Activated T-helper 17 cell treated with anti-CD3 and anti-CD28 coated beads, Interleukin-2, amount 50 U/mL, for 72 hours (primary cell): ENCODE measurements at regions not wholly inside any gene's neighbourhood (a gene's known extent, or its start where the extent isn't known, plus 50 kb on each side); places are given as distances from the start of the nearest gene placed in this dataset.

ENCODE experiments used
- ATAC-seq: fragments of 150-1000 bp; cut with Tn5 transposase; replicated peaks from 2 replicates; pipeline ENCODE4 v1.10.0; 2021; ENCODE audit warnings: mild to moderate bottlenecking, moderate library complexity
- H3K27ac Mint-ChIP-seq: one replicate; pipeline ENCODE4 v1.8.0; 2022; ENCODE audit warnings: mixed read lengths
- H3K27me3 Mint-ChIP-seq: one replicate; pipeline ENCODE4 v1.8.0; 2022; ENCODE audit warnings: mixed read lengths
- H3K36me3 Mint-ChIP-seq: one replicate; pipeline ENCODE4 v1.8.0; 2022; ENCODE audit warnings: low read depth, mild to moderate bottlenecking, mixed read lengths
- H3K4me1 Mint-ChIP-seq: one replicate; pipeline ENCODE4 v1.8.0; 2022; ENCODE audit warnings: mixed read lengths
- H3K4me3 Mint-ChIP-seq: one replicate; pipeline ENCODE4 v1.8.0; 2022; ENCODE audit warnings: mild to moderate bottlenecking, mixed read lengths
- H3K9me3 Mint-ChIP-seq: one replicate; pipeline ENCODE4 v1.8.0; 2022; ENCODE audit warnings: mixed read lengths

DNA sequence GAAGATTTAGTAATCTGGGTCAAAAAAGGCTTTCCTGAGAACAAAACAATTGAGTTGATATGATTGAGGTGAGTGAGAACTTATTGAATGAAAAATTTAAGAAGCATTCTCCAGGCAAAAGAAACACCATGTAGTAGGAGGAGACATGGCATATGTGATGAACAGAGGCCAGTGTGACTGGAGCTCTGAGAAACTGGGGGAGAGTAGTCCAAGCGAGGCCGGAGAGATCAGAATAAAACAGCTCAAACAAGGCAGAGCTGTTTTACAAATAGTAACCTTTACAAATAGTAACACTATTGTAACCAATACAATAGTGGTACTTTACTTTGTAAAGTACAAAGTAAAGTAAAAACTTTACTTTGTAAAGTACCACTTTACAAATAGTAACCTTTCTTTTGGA lies 1159.1 kb downstream of the PCDH9 start:
- H3K36me3 Mint-ChIP-seq: no peaks in the 10 kb centered on the region
- H3K27me3 Mint-ChIP-seq: no peaks in the 10 kb centered on the region
- H3K4me1 Mint-ChIP-seq: no peaks in the 10 kb centered on the region
- no peak overlapping the region for H3K27ac Mint-ChIP-seq
- no peak overlapping the region for H3K4me3 Mint-ChIP-seq
- no peaks in the 10 kb centered on the region for H3K9me3 Mint-ChIP-seq
- no peak for ATAC-seq

- ATAC-seq: no peak
- Mint-ChIP-seq H3K27me3 (no peaks in the 10 kb centered on the region), H3K4me1 (no peaks in the 10 kb centered on the region), H3K9me3 (no peaks in the 10 kb centered on the region), H3K27ac (no peak overlapping the region), H3K4me3 (no peak overlapping the region), H3K36me3 (no peaks in the 10 kb centered on the region)
Measured at GRCh38 chr13:66069570-66069969, 1160.6 kb downstream of the PCDH9 start.

- Mint-ChIP-seq H3K27me3 (no peaks in the 10 kb centered on the region), H3K9me3 (no peaks in the 10 kb centered on the region), H3K36me3 (no peaks in the 10 kb centered on the region), H3K4me1 (no peaks in the 10 kb centered on the region), H3K4me3 (no peak overlapping the region), H3K27ac (no peak overlapping the region)
- no peak for ATAC-seq
Measured at GRCh38 chr13:66068683-66069082, 1161.5 kb downstream of the PCDH9 start.

DNA sequence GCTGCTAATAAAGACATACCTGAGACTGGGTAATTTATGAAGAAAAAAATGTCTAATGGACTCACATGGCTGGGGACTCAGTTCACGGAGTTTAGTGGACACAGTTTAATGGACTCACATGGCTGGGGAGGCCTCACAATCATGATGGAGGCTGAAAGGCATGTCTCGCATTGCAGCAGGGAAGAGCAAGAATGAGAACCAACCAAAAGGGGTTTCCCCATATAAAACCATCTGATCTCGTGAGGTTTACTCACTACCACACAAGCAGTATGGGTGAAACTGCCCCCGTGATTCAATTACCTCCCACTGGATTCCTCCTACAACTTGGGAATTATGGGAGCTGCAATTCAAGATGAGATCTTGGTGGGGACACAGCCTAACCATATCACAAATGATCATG lies 1181.2 kb downstream of the PCDH9 start:
- H3K27me3 Mint-ChIP-seq: no peaks in the 10 kb centered on the region
- no peaks in the 10 kb centered on the region for H3K36me3 Mint-ChIP-seq
- no peak for ATAC-seq
- no peaks in the 10 kb centered on the region for H3K4me1 Mint-ChIP-seq
- H3K4me3 Mint-ChIP-seq: no peak overlapping the region
- H3K27ac Mint-ChIP-seq: no peak overlapping the region
- peaks cover 22% of the 10 kb centered on the region for H3K9me3 Mint-ChIP-seq

DNA sequence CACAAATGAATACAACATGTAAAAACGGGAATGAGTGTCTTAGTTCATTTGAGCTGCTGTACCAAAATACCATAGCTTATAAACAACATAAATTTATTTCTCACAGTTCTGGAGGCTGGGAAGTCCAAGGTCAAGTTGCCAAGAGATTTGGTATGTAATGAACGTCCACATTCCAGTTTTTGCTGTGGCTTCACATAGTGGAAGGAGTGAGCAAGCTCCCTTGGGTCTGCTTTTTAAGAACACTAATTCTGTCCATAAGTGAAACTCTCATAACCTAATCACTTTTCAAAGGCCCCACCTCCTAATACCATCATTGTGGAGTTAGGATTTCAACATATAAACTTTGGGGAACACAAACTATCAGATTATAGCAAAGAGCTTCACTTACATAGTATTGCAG lies 1189.6 kb downstream of the PCDH9 start:
- H3K4me3 Mint-ChIP-seq: no peak overlapping the region
- peaks cover 3% of the 10 kb centered on the region for H3K9me3 Mint-ChIP-seq
- ATAC-seq: no peak
- no peak overlapping the region for H3K27ac Mint-ChIP-seq
- no peaks in the 10 kb centered on the region for H3K36me3 Mint-ChIP-seq
- no peaks in the 10 kb centered on the region for H3K27me3 Mint-ChIP-seq
- H3K4me1 Mint-ChIP-seq: no peaks in the 10 kb centered on the region

- no peak overlapping the region for H3K27ac Mint-ChIP-seq
- H3K4me1 Mint-ChIP-seq: no peaks in the 10 kb centered on the region
- ATAC-seq: no peak
- H3K4me3 Mint-ChIP-seq: no peak overlapping the region
- H3K27me3 Mint-ChIP-seq: no peaks in the 10 kb centered on the region
- no peaks in the 10 kb centered on the region for H3K36me3 Mint-ChIP-seq
- H3K9me3 Mint-ChIP-seq: peaks cover 3% of the 10 kb centered on the region
Measured at GRCh38 chr13:66037096-66037495, 1193.0 kb downstream of the PCDH9 start.

GRCh38 chr13:66036636-66037035 lies 1193.5 kb downstream of the PCDH9 start:
- Mint-ChIP-seq H3K4me1 (no peaks in the 10 kb centered on the region), H3K27me3 (no peaks in the 10 kb centered on the region), H3K27ac (no peak overlapping the region), H3K4me3 (no peak overlapping the region), H3K9me3 (peaks cover 3% of the 10 kb centered on the region), H3K36me3 (no peaks in the 10 kb centered on the region)
- ATAC-seq: no peak

DNA sequence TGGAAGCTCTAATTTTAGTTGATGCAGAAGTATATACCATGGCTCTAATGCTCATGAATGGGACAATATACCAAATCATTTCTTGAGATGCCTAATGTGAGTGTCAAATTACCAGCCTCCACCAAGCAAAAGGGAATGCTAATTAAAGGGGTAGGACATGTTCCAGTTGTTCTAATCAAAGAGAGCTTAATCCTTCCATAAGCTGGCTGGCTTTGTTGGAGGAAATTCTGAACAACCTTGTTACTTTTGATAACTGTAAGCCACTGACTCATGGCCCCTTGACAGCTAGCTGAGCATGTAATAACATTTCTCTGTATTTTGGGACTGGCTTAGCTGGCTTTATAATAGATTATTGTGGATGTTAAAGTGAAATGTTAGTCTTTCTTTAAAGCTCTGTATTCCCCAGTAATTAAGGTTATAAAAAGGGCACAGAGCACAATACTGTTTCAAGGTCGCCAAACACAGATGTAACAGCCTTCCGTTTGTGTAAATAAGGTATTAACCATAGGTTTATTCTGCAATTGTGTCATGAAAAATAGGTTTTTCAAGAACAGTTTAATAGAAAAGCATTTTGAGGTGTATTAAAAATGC lies 1194.0 kb downstream of the PCDH9 start:
- Mint-ChIP-seq H3K4me1 (no peaks in the 10 kb centered on the region), H3K4me3 (no peak overlapping the region), H3K36me3 (no peaks in the 10 kb centered on the region), H3K9me3 (peaks cover 3% of the 10 kb centered on the region), H3K27me3 (no peaks in the 10 kb centered on the region), H3K27ac (no peak overlapping the region)
- ATAC-seq: no peak

DNA sequence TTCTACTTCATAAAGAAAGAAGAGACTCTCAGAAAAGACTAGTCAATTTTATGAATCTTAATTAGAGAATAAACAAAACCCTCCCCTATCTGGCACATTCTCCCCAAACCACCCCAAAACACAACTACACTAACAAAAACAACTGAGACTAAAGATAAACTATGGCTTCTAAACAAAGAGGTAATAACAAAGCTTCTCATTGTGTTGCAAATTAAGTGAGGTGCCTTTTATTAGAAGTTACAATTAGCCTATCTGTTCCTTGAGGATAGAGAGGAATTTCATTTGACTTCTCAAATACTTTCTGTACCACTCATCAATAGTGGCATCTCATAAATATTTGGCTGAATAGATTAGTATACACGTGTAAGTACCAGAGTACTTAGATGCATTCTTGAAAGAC lies 1196.2 kb downstream of the PCDH9 start:
- no peaks in the 10 kb centered on the region for H3K9me3 Mint-ChIP-seq
- H3K36me3 Mint-ChIP-seq: no peaks in the 10 kb centered on the region
- H3K4me1 Mint-ChIP-seq: no peaks in the 10 kb centered on the region
- H3K27me3 Mint-ChIP-seq: no peaks in the 10 kb centered on the region
- H3K27ac Mint-ChIP-seq: no peak overlapping the region
- ATAC-seq: no peak
- no peak overlapping the region for H3K4me3 Mint-ChIP-seq

DNA sequence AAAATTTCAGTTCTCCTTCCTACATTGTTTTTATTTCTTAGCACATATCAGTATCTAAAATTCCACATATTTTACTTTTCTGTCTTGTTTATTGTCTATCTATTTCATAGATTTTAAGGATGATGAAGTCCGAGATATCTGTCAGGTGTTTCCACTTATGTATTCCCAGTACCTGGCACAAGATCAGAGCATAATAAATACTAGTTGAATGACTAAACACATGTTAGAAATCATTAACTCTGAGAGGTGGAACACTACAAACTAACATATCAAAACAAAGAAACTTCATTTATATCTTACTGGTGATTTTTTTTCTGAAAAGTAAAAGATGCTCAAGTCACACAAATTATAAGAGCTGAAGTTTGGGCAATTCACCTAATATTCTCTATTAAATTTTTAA lies 1208.3 kb downstream of the PCDH9 start:
- Mint-ChIP-seq H3K4me1 (no peaks in the 10 kb centered on the region), H3K4me3 (no peak overlapping the region), H3K9me3 (no peaks in the 10 kb centered on the region), H3K27me3 (no peaks in the 10 kb centered on the region), H3K36me3 (no peaks in the 10 kb centered on the region), H3K27ac (no peak overlapping the region)
- ATAC-seq: no peak

DNA sequence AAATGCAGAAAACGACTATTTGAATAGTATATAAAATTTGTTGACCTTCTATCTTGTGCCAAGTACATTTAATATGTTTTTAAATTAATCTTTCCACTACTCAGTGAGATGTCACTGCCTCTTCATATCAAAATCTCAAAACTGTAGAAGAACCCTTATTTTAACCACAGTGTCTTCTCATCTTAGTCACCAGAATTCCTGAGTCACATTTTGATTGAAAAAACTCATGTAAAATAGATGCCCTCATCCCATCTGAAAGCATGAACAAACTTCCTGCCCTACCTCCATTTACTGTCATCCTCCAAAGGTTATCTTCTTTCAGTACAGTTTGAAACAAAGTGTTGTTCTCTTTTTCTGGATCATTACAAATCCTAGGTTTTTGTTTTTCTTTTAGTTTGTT lies 1215.4 kb downstream of the PCDH9 start:
- Mint-ChIP-seq H3K36me3 (no peaks in the 10 kb centered on the region), H3K9me3 (peaks cover 3% of the 10 kb centered on the region), H3K27ac (no peak overlapping the region), H3K4me3 (no peak overlapping the region), H3K27me3 (no peaks in the 10 kb centered on the region), H3K4me1 (no peaks in the 10 kb centered on the region)
- no peak for ATAC-seq

DNA sequence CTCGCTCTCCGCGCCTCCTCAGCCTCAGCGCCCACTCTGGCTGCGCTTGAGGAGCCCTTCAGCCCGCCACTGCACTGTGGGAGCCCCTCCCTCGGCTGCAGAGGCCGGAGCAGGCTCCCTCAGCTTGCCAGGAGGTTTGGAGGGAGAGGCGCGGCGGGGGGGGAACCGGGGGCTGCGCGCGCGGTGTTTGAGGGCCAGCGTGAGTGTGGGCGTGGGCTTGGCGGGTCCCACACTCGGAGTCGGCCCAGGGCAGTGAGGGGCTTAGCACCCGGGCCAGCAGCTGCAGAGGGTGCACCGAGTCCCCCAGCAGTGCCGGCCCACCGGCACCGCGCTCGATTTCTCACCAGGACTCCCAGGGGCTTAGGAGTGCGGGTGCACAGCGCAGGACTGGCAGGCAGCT lies 1220.9 kb downstream of the PCDH9 start:
- Mint-ChIP-seq H3K9me3 (peaks cover 4% of the 10 kb centered on the region), H3K36me3 (no peaks in the 10 kb centered on the region), H3K27ac (no peak overlapping the region), H3K4me1 (no peaks in the 10 kb centered on the region), H3K27me3 (no peaks in the 10 kb centered on the region), H3K4me3 (no peak overlapping the region)
- ATAC-seq: no peak

- peaks cover 14% of the 10 kb centered on the region for H3K9me3 Mint-ChIP-seq
- H3K4me1 Mint-ChIP-seq: no peaks in the 10 kb centered on the region
- ATAC-seq: no peak
- no peak overlapping the region for H3K4me3 Mint-ChIP-seq
- no peaks in the 10 kb centered on the region for H3K36me3 Mint-ChIP-seq
- H3K27ac Mint-ChIP-seq: no peak overlapping the region
- H3K27me3 Mint-ChIP-seq: no peaks in the 10 kb centered on the region
Measured at GRCh38 chr13:66003558-66003957, 1226.6 kb downstream of the PCDH9 start.

DNA sequence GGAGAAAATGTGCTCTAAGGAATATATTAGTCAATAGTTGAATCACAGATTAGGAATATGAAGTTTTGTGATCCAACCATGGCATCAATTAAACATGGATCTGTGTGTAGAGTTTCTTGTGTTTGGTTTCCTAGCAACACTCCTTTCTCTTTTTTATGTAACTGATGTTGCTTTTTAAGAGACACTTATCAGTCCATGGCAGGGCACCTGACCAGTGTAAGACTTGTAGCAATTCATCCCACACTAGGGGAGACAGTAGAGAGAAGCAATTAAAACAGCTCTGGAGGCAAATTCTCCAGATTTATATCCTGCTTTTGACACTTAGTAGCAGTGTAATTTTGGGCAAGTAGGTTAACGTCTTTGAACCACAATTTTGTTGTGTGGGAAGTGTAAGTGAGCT lies 1229.0 kb downstream of the PCDH9 start:
- ATAC-seq: no peak
- H3K4me1 Mint-ChIP-seq: no peaks in the 10 kb centered on the region

GRCh38 chr13:65999411-65999810 lies 1230.7 kb downstream of the PCDH9 start:
- H3K9me3 Mint-ChIP-seq: peaks cover 9% of the 10 kb centered on the region
- H3K27me3 Mint-ChIP-seq: no peaks in the 10 kb centered on the region
- no peaks in the 10 kb centered on the region for H3K4me1 Mint-ChIP-seq
- no peak overlapping the region for H3K27ac Mint-ChIP-seq
- no peak overlapping the region for H3K4me3 Mint-ChIP-seq
- no peaks in the 10 kb centered on the region for H3K36me3 Mint-ChIP-seq
- ATAC-seq: no peak

More for the DNA sequence above, 1229.0 kb downstream of the PCDH9 start:
- Mint-ChIP-seq H3K27ac (no peak overlapping the region), H3K4me3 (no peak overlapping the region), H3K9me3 (peaks cover 14% of the 10 kb centered on the region), H3K27me3 (no peaks in the 10 kb centered on the region), H3K36me3 (no peaks in the 10 kb centered on the region)

DNA sequence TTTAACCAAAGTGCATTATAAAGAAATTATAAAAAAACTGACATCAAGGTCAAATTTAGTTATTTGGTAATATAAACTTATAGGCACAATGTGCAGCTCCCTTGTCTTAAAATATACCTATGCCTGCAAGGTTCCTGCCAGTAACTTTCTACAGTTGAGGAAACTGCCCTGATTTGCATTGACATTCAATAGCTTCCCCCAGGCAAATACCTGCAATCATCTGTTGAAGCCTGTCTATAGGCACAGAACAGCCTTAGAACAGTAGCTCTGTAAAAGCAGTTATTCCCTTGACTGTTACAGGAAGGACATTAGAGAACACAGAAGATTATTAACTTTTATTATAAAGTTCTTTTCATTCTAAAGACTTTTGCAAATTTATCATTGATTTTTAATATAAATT lies 1239.5 kb downstream of the PCDH9 start:
- Mint-ChIP-seq H3K27ac (no peak overlapping the region), H3K9me3 (peaks cover 4% of the 10 kb centered on the region), H3K4me1 (no peaks in the 10 kb centered on the region), H3K36me3 (no peaks in the 10 kb centered on the region), H3K27me3 (no peaks in the 10 kb centered on the region), H3K4me3 (no peak overlapping the region)
- ATAC-seq: no peak
